ENCODE measurements at regions not wholly inside any gene's neighbourhood (a gene's known extent, or its start where the extent isn't known, plus 50 kb on each side); places are given as distances from the start of the nearest gene placed in this dataset.
"Not testable (repeated sequence)": the region's sequence is repeated elsewhere in the genome, so short reads cannot be mapped to it uniquely, and the experiment has no call there.

GRCh38 chr7:84735011-84735410, 451.8 kb downstream of the SEMA3D start:
- Mint-ChIP-seq H3K27me3 (ENCODE audit: low read depth) (no peaks in the 10 kb centered on the region), H3K27ac (ENCODE audit: unreplicated experiment) (no peak overlapping the region), H3K4me3 (no peak overlapping the region), H3K36me3 (ENCODE audit: low read depth) (peaks cover 2% of the 10 kb centered on the region), H3K4me1 (no peaks in the 10 kb centered on the region), H3K9me3 (peaks cover 3% of the 10 kb centered on the region)
- DNase-seq (ENCODE audit: low read depth, low spot score) = no peak
- TF ChIP-seq CTCF (conservative IDR thresholded peaks at IDR 0.05) = no peak

- H3K27me3 Mint-ChIP-seq (ENCODE audit: low read depth); H3K36me3 Mint-ChIP-seq (ENCODE audit: low read depth); H3K4me1 Mint-ChIP-seq; DNase-seq (ENCODE audit: low read depth, low spot score); H3K27ac Mint-ChIP-seq (ENCODE audit: unreplicated experiment); H3K9me3 Mint-ChIP-seq; H3K4me3 Mint-ChIP-seq: not testable (repeated sequence)
Observed at GRCh38 chr7:84733976-84734375, 452.9 kb downstream of the SEMA3D start.

DNA sequence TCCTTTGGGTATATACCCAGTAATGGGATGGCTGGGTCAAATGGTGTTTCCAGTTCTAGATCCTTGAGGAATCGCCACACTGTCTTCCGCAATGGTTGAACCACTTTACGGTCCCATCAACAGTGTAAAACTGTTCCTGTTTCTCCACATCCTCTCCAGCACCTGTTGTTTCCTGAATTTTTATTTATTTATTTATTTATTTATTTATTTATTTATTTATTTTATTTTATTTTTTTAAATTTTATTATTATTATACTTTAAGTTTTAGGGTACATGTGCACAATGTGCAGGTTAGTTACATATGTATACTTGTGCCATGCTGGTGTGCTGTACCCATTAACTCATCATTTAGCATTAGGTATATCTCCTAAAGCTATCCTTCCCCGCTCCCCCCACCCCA, 456.0 kb downstream of the SEMA3D start:
- H3K4me3 Mint-ChIP-seq; H3K4me1 Mint-ChIP-seq; H3K27me3 Mint-ChIP-seq (ENCODE audit: low read depth); DNase-seq (ENCODE audit: low read depth, low spot score); H3K36me3 Mint-ChIP-seq (ENCODE audit: low read depth); H3K9me3 Mint-ChIP-seq; H3K27ac Mint-ChIP-seq (ENCODE audit: unreplicated experiment): not testable (repeated sequence)

DNA sequence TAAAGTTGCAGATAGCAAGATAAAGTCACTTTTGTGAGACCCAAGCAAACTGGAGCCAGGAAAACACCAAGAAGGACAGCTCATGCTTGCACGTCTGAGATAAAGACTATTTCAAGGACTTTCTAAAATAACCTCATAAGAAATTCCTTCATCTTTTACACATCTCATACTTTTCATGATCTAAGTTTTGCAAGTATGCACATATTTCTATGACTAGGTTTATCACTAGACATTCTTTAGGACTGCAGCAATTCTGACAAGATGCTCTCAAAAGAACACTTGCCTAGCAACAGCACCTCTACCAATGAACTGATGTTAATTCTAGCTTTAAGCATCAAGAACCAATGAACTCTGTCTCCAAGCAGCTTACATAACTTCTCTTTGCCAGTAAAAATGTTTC, 457.6 kb downstream of the SEMA3D start:
- Mint-ChIP-seq H3K4me3 (no peak overlapping the region), H3K4me1 (no peaks in the 10 kb centered on the region), H3K36me3 (ENCODE audit: low read depth) (peaks cover 2% of the 10 kb centered on the region), H3K27me3 (ENCODE audit: low read depth) (no peaks in the 10 kb centered on the region), H3K9me3 (peaks cover 11% of the 10 kb centered on the region), H3K27ac (ENCODE audit: unreplicated experiment) (no peak overlapping the region)
- no peak for DNase-seq (ENCODE audit: low read depth, low spot score)
- TF ChIP-seq CTCF (conservative IDR thresholded peaks at IDR 0.05) = no peak

DNA sequence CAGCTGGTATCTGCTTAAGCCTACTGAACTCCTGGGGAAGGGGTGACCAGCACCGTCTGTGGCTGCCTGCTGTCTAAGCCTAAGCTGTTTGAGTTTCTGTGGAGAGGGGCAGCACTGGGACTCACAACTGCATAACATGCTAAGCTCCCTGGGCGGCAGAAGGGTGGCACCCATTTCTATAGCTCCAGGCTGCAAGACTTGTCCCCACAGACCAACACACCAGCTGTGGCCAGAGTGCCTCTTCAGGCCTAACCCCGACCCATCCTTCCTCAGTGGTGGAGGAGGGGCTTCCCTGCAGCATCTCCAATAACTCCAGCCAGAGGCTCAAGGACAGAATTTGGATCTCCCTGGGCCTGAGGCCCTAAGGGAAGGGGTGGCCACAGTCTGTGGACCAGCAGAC, 464.1 kb downstream of the SEMA3D start:
- Mint-ChIP-seq H3K9me3 (peaks cover 6% of the 10 kb centered on the region), H3K4me3 (no peak overlapping the region), H3K27ac (ENCODE audit: unreplicated experiment) (no peak overlapping the region), H3K4me1 (no peaks in the 10 kb centered on the region), H3K36me3 (ENCODE audit: low read depth) (no peaks in the 10 kb centered on the region), H3K27me3 (ENCODE audit: low read depth) (no peaks in the 10 kb centered on the region)
- TF ChIP-seq CTCF (conservative IDR thresholded peaks at IDR 0.05) = no peak
- no peak for DNase-seq (ENCODE audit: low read depth, low spot score)

GRCh38 chr7:84722086-84722485, 464.8 kb downstream of the SEMA3D start:
- no peak for DNase-seq (ENCODE audit: low read depth, low spot score)
- H3K27me3 Mint-ChIP-seq (ENCODE audit: low read depth) = no peaks in the 10 kb centered on the region
- no peak overlapping the region for H3K27ac Mint-ChIP-seq (ENCODE audit: unreplicated experiment)

More at GRCh38 chr7:84722086-84722485, 464.8 kb downstream of the SEMA3D start:
- H3K36me3 Mint-ChIP-seq (ENCODE audit: low read depth) = no peaks in the 10 kb centered on the region
- no peaks in the 10 kb centered on the region for H3K4me1 Mint-ChIP-seq
- peaks cover 6% of the 10 kb centered on the region for H3K9me3 Mint-ChIP-seq
- TF ChIP-seq CTCF (conservative IDR thresholded peaks at IDR 0.05) = no peak
- H3K4me3 Mint-ChIP-seq = no peak overlapping the region
